Kidney (tissue), 13 donors: ENCODE measurements at regions not wholly inside any gene's neighbourhood (a gene's known extent, or its start where the extent isn't known, plus 50 kb on each side); places are given as distances from the start of the nearest gene placed in this dataset.

Source experiments
- DNase-seq, 5 donors: peaks; one replicate each; pipeline ENCODE4 v3.0.0-alpha.2; 2013 to 2020
- FAIRE-seq: peaks from 2 replicates; lab custom pipeline; 2012; peaks lifted over from hg19 to GRCh38; lab: Jason Lieb, UNC
- H3K27ac ChIP-seq, 2 donors: one replicate each; pipeline ENCODE4 v1.7.0; 2013; ENCODE audit warnings: low read depth in 2 of 2, low read length in 2 of 2, inconsistent platforms in 1 of 2
- H3K27me3 ChIP-seq: one replicate; pipeline ENCODE4 v1.7.1; 2013; ENCODE audit warnings: low read length, inconsistent platforms; ENCODE audit not compliant: control insufficient read depth, insufficient read depth
- H3K36me3 ChIP-seq, 3 donors: one replicate each; pipeline versions ENCODE4 v1.7.0 to v1.7.1; 2013; ENCODE audit warnings: low read length in 3 of 3, control low read depth in 1 of 3, inconsistent platforms in 1 of 3; ENCODE audit not compliant: insufficient read depth in 3 of 3, control insufficient read depth in 2 of 3
- H3K4me1 ChIP-seq, 3 donors: one replicate each; pipeline versions ENCODE4 v1.7.0 to v1.7.1; 2013; ENCODE audit warnings: low read length in 3 of 3, inconsistent platforms in 1 of 3, low read depth in 1 of 3; ENCODE audit not compliant: control insufficient read depth in 2 of 3, insufficient read depth in 2 of 3
- H3K4me3 ChIP-seq, 3 donors: one replicate each; pipeline versions ENCODE4 v1.7.0 to v1.8.1; 2013; ENCODE audit warnings: low read length in 3 of 3, control low read depth in 1 of 3, inconsistent platforms in 1 of 3
- H3K9ac ChIP-seq, 3 donors: one replicate each; pipeline versions ENCODE4 v1.7.0 to v1.7.1; 2013; ENCODE audit warnings: low read length in 3 of 3, control low read depth in 1 of 3, inconsistent platforms in 1 of 3
- H3K9me3 ChIP-seq, 3 donors: one replicate each; pipeline versions ENCODE4 v1.7.0 to v1.7.1; 2013; ENCODE audit warnings: low read length in 3 of 3, control low read depth in 1 of 3, inconsistent platforms in 1 of 3; ENCODE audit not compliant: control insufficient read depth in 2 of 3, insufficient read depth in 1 of 3
- CTCF ChIP-seq: IDR thresholded peaks from 3 replicates; pipeline ENCODE4 v1.5.1; 2012; ENCODE audit warnings: mild to moderate bottlenecking, moderate library complexity, borderline replicate concordance; ENCODE audit not compliant: insufficient read depth; ENCODE audit errors: extremely low read depth
- intact Hi-C: fragments of 100-400 bp; cut with DNase I; formaldehyde crosslinking; loops from one replicate; pipeline ENCODE4 v1.11.1; 2022
- donor health status: control.
- donor health status: control.
- donor health status: control.
- donor health status: control.
- donor health status: control.
- donor health status: DM: yes; HTN: yes; CAD: no.
- donor health status: Normal renal cell carcinoma (clear cell type).

GRCh38 chr13:105207572-105208293 lies 1327.7 kb downstream of the EFNB2 start:
- Histone ChIP-seq H3K36me3 (no peaks in the 10 kb centered on the region), H3K9ac (no peak overlapping the region), H3K27me3 (no peaks in the 10 kb centered on the region), H3K4me3 (no peak overlapping the region), H3K27ac (no peak overlapping the region), H3K4me1 (no peaks in the 10 kb centered on the region), H3K9me3 (no peaks in the 10 kb centered on the region)
- intact Hi-C loops: no loop called here
- no peak for TF ChIP-seq CTCF
- FAIRE-seq (no peak), DNase-seq (no peak)

- FAIRE-seq (no peak), DNase-seq (peak in 3 of 5 donors; percentile 29 to 61 (median 51))
- no peaks in the 10 kb centered on the region for H3K27me3 ChIP-seq
- no peaks in the 10 kb centered on the region for H3K4me1 ChIP-seq
- no peaks in the 10 kb centered on the region for H3K36me3 ChIP-seq
- H3K9ac ChIP-seq: no peak overlapping the region
- TF ChIP-seq CTCF: peak; percentile 45
- H3K27ac ChIP-seq: no peak overlapping the region
- H3K9me3 ChIP-seq: no peaks in the 10 kb centered on the region
- H3K4me3 ChIP-seq: no peak overlapping the region
- intact Hi-C loops: no loop called here
Observed at GRCh38 chr13:105202354-105202753, 1333.1 kb downstream of the EFNB2 start.

- no peak overlapping the region for H3K4me3 ChIP-seq
- DNase-seq: no peak
- TF ChIP-seq CTCF: no peak
- no peaks in the 10 kb centered on the region for H3K4me1 ChIP-seq
- no peak overlapping the region for H3K9ac ChIP-seq
- H3K27ac ChIP-seq: no peak overlapping the region
- H3K9me3 ChIP-seq: no peaks in the 10 kb centered on the region
- intact Hi-C loops: no loop called here
- no peaks in the 10 kb centered on the region for H3K36me3 ChIP-seq
- no peak for FAIRE-seq
- no peaks in the 10 kb centered on the region for H3K27me3 ChIP-seq
Observed at GRCh38 chr13:105201351-105201750, 1334.1 kb downstream of the EFNB2 start.
